Right ventricle myocardium superior (tissue), 1 donor: ENCODE measurements at regions not wholly inside any gene's neighbourhood (a gene's known extent, or its start where the extent isn't known, plus 50 kb on each side); places are given as distances from the start of the nearest gene placed in this dataset.
"Not testable (repeated sequence)": the region's sequence is repeated elsewhere in the genome, so short reads cannot be mapped to it uniquely, and the experiment has no call there.

Source experiments
- ATAC-seq: fragments of 200-7000 bp; cut with Tn5 transposase; one replicate; pipeline ENCODE4 v1.9.1; 2020; ENCODE audit warnings: mild to moderate bottlenecking; ENCODE audit not compliant: poor library complexity
- DNase-seq: peaks from one replicate; pipeline ENCODE4 v3.0.0-alpha.2; 2020
- intact Hi-C: fragments of 100-400 bp; cut with DNase I; formaldehyde crosslinking; loops from one replicate; pipeline ENCODE4 v1.11.2; 2022
- donor health status: DM: no; HTN: yes; CAD: no; lungs with severe emphysema.

- DNase-seq (no peak), ATAC-seq (no peak)
- intact Hi-C loops, result no loop called here
These were observed 147.8 kb downstream of the LEPR start for GRCh38 chr1:65568285-65568684.

GRCh38 chr1:65572701-65573421 lies 152.4 kb downstream of the LEPR start:
- intact Hi-C loops, result no loop called here
- DNase-seq, result no peak
- no peak for ATAC-seq

GRCh38 chr1:65577278-65577677 lies 156.8 kb downstream of the LEPR start:
- intact Hi-C loops, result no loop called here
- no peak for DNase-seq
- no peak for ATAC-seq

- DNase-seq, intact Hi-C loops, ATAC-seq: not testable (repeated sequence)
These were observed 157.5 kb downstream of the LEPR start for GRCh38 chr1:65577982-65578381.

GRCh38 chr1:65581119-65581518 lies 160.7 kb downstream of the LEPR start:
- intact Hi-C loops, result no loop called here
- ATAC-seq (no peak), DNase-seq (no peak)

- DNase-seq (no peak), ATAC-seq (no peak)
- intact Hi-C loops, result no loop called here
These were observed 163.9 kb downstream of the LEPR start for GRCh38 chr1:65584399-65584798.

- no peak for ATAC-seq
- intact Hi-C loops, result no loop called here
These were observed 169.8 kb downstream of the LEPR start for GRCh38 chr1:65590279-65590678.

GRCh38 chr1:65593516-65593915 lies 173.0 kb downstream of the LEPR start:
- ATAC-seq, result no peak
- intact Hi-C loops, result no loop called here
- DNase-seq, result no peak

More at GRCh38 chr1:65590279-65590678, 169.8 kb downstream of the LEPR start:
- no peak for DNase-seq

GRCh38 chr1:65595724-65596123 lies 175.3 kb downstream of the LEPR start:
- ATAC-seq (no peak), DNase-seq (no peak)
- intact Hi-C loops, result no loop called here

GRCh38 chr1:65596768-65597167 lies 176.3 kb downstream of the LEPR start:
- intact Hi-C loops, result no loop called here
- no peak for DNase-seq

GRCh38 chr1:65605621-65606020 lies 185.2 kb downstream of the LEPR start:
- DNase-seq (no peak), ATAC-seq (no peak)

More at GRCh38 chr1:65596768-65597167, 176.3 kb downstream of the LEPR start:
- ATAC-seq, result no peak

GRCh38 chr1:65606426-65606825 lies 186.0 kb downstream of the LEPR start:
- DNase-seq, result no peak
- intact Hi-C loops, result no loop called here

More at GRCh38 chr1:65605621-65606020, 185.2 kb downstream of the LEPR start:
- intact Hi-C loops, result no loop called here

GRCh38 chr1:65613884-65614283 lies 178.8 kb upstream of the PDE4B start:
- DNase-seq, result no peak
- no peak for ATAC-seq
- intact Hi-C loops, result no loop called here

More at GRCh38 chr1:65606426-65606825, 186.0 kb downstream of the LEPR start:
- no peak for ATAC-seq

GRCh38 chr1:65615859-65616258 lies 176.8 kb upstream of the PDE4B start:
- intact Hi-C loops, result no loop called here
- DNase-seq (no peak), ATAC-seq (no peak)

GRCh38 chr1:65621721-65622120 lies 171.0 kb upstream of the PDE4B start:
- ATAC-seq, intact Hi-C loops, DNase-seq: not testable (repeated sequence)

- DNase-seq, result no peak
- intact Hi-C loops, result no loop called here
- ATAC-seq, result no peak
These were observed 168.8 kb upstream of the PDE4B start for GRCh38 chr1:65623895-65624294.

GRCh38 chr1:65625528-65625927 lies 167.2 kb upstream of the PDE4B start:
- DNase-seq, result no peak
- intact Hi-C loops, result no loop called here
- no peak for ATAC-seq

- intact Hi-C loops, result no loop called here
- no peak for ATAC-seq
- DNase-seq, result no peak
These were observed 166.7 kb upstream of the PDE4B start for GRCh38 chr1:65626003-65626402.

GRCh38 chr1:65629788-65630187 lies 162.9 kb upstream of the PDE4B start:
- DNase-seq (no peak), ATAC-seq (no peak)
- intact Hi-C loops, result no loop called here

- intact Hi-C loops, result no loop called here
- no peak for ATAC-seq
- DNase-seq, result no peak
These were observed 161.8 kb upstream of the PDE4B start for GRCh38 chr1:65630855-65631254.

GRCh38 chr1:65632235-65632634 lies 160.5 kb upstream of the PDE4B start:
- DNase-seq (no peak), ATAC-seq (no peak)
- intact Hi-C loops, result no loop called here
